Keratinocyte (primary cell): ENCODE measurements at regions not wholly inside any gene's neighbourhood (a gene's known extent, or its start where the extent isn't known, plus 50 kb on each side); places are given as distances from the start of the nearest gene placed in this dataset.

ENCODE experiments used
- DNase-seq: peaks from one replicate; pipeline ENCODE4 v3.0.0-alpha.2; 2011; ENCODE audit warnings: low read depth, missing footprints, low spot score
- FAIRE-seq: peaks from 2 replicates; lab custom pipeline; 2011; peaks lifted over from hg19 to GRCh38; lab: Jason Lieb, UNC
- H2AFZ ChIP-seq: 2 replicates; pipeline ENCODE4 v1.6.0; 2012; ENCODE audit warnings: low read length, control low read depth, inconsistent platforms; ENCODE audit not compliant: control insufficient read depth
- H3K27ac ChIP-seq: 2 replicates; pipeline ENCODE4 v1.5.1; 2011; ENCODE audit warnings: low read length; ENCODE audit not compliant: control insufficient read depth, insufficient read depth
- H3K27me3 ChIP-seq: 3 replicates; pipeline ENCODE4 v1.6.0; 2011; ENCODE audit warnings: low read length; ENCODE audit not compliant: control insufficient read depth, insufficient read depth; ENCODE audit errors: extremely low read depth
- H3K36me3 ChIP-seq, 2 experiments: 2 replicates in 1 of 2; 3 replicates in 1 of 2; pipeline ENCODE4 v1.5.1; 2011; ENCODE audit warnings: low read length in 2 of 2, mild to moderate bottlenecking in 1 of 2; ENCODE audit not compliant: control insufficient read depth in 2 of 2, insufficient read depth in 2 of 2; ENCODE audit errors: extremely low read depth in 1 of 2
- H3K4me1 ChIP-seq: 3 replicates; pipeline ENCODE4 v1.5.1; 2011; ENCODE audit warnings: low read length; ENCODE audit not compliant: control insufficient read depth, insufficient read depth; ENCODE audit errors: extremely low read depth
- H3K4me2 ChIP-seq: 3 replicates; pipeline ENCODE4 v1.6.0; 2011; ENCODE audit warnings: low read depth, low read length; ENCODE audit not compliant: control insufficient read depth, insufficient read depth; ENCODE audit errors: extremely low read depth
- H3K4me3 ChIP-seq, 3 experiments: fragments of 200-600 bp in 1 of 3; sonication (generic) in 1 of 3; 2 replicates in 2 of 3; 3 replicates in 1 of 3; pipeline ENCODE4 v1.5.1; 2011 to 2016; ENCODE audit warnings: low read length in 3 of 3, mild to moderate bottlenecking in 3 of 3, control low read depth in 2 of 3, inconsistent platforms in 1 of 3, low read depth in 1 of 3, mixed read lengths in 1 of 3, mixed run types in 1 of 3, moderate library complexity in 1 of 3; ENCODE audit not compliant: control insufficient read depth in 2 of 3, insufficient read depth in 2 of 3; ENCODE audit errors: extremely low read depth in 1 of 3
- H3K79me2 ChIP-seq: 2 replicates; pipeline ENCODE4 v1.6.0; 2012; ENCODE audit warnings: low read length; ENCODE audit not compliant: control insufficient read depth, insufficient read depth
- H3K9ac ChIP-seq: 3 replicates; pipeline ENCODE4 v1.6.0; 2011; ENCODE audit warnings: low read length; ENCODE audit not compliant: control insufficient read depth, insufficient read depth; ENCODE audit errors: extremely low read depth
- H3K9me1 ChIP-seq: 3 replicates; pipeline ENCODE4 v1.6.0; 2011; ENCODE audit warnings: low read length; ENCODE audit not compliant: control insufficient read depth, insufficient read depth; ENCODE audit errors: extremely low read depth
- H3K9me3 ChIP-seq: 2 replicates; pipeline ENCODE4 v1.5.1; 2012; ENCODE audit warnings: low read depth, low read length; ENCODE audit not compliant: control insufficient read depth
- H4K20me1 ChIP-seq: 3 replicates; pipeline ENCODE4 v1.6.0; 2011; ENCODE audit warnings: low read length; ENCODE audit not compliant: control insufficient read depth, insufficient read depth; ENCODE audit errors: extremely low read depth
- CTCF ChIP-seq, 3 experiments: IDR thresholded peaks in 1 of 3; conservative IDR thresholded peaks in 1 of 3; optimal IDR thresholded peaks in 1 of 3; 2 replicates in 2 of 3; 3 replicates in 1 of 3; pipeline versions ENCODE3 to v1.5.1; 2011; ENCODE audit warnings: low read length in 3 of 3, mild to moderate bottlenecking in 3 of 3, moderate library complexity in 2 of 3, control low read depth in 1 of 3, inconsistent platforms in 1 of 3; ENCODE audit not compliant: insufficient read depth in 2 of 3; ENCODE audit errors: extremely low read depth in 1 of 3
- EZH2 ChIP-seq: IDR thresholded peaks from one replicate; pipeline ENCODE4 v1.6.1; 2012; ENCODE audit warnings: inconsistent platforms, mild to moderate bottlenecking, low read length, moderate library complexity
- dilution Hi-C: fragments of 300-500 bp; cut with MboI; formaldehyde crosslinking; loops from one replicate; pipeline ENCODE4 v1.7.0; 2020; ENCODE audit warnings: low sequenced_read_pairs; ENCODE audit not compliant: extremely low pct_ligation_motif_present

- TF ChIP-seq EZH2 (no peak), CTCF (optimal IDR thresholded peaks at IDR 0.05 in 1 of 3, IDR thresholded peaks at IDR 0.05 in 1 of 3, conservative IDR thresholded peaks at IDR 0.05 in 1 of 3; ENCODE audit: extremely low read depth in 1 of 3, insufficient read depth in 2 of 3, low read length in 3 of 3) (no peak)
- Histone ChIP-seq H3K79me2 (no peaks in the 10 kb centered on the region), H3K4me3 (no peak overlapping the region), H3K9me3 (no peaks in the 10 kb centered on the region), H3K27ac (no peak overlapping the region), H3K4me2 (no peak overlapping the region), H4K20me1 (no peaks in the 10 kb centered on the region), H3K4me1 (no peaks in the 10 kb centered on the region), H3K27me3 (no peaks in the 10 kb centered on the region), H2AFZ (no peak overlapping the region), H3K9ac (no peak overlapping the region), H3K36me3 (no peaks in the 10 kb centered on the region), H3K9me1 (no peaks in the 10 kb centered on the region)
- no peak for FAIRE-seq
- dilution Hi-C loops: no loop called here
- no peak for DNase-seq
These were observed 142.7 kb upstream of the PAQR3 start for GRCh38 chr4:79081973-79082372.

- DNase-seq (no peak), FAIRE-seq (no peak)
- Histone ChIP-seq H3K27me3 (no peaks in the 10 kb centered on the region), H3K9me1 (no peaks in the 10 kb centered on the region), H3K79me2 (no peaks in the 10 kb centered on the region), H3K9ac (no peak overlapping the region), H3K4me3 (no peak overlapping the region), H3K4me1 (no peaks in the 10 kb centered on the region), H2AFZ (no peak overlapping the region), H3K27ac (no peak overlapping the region), H3K4me2 (no peak overlapping the region), H4K20me1 (no peaks in the 10 kb centered on the region), H3K36me3 (no peaks in the 10 kb centered on the region), H3K9me3 (no peaks in the 10 kb centered on the region)
- TF ChIP-seq CTCF (optimal IDR thresholded peaks at IDR 0.05 in 1 of 3, IDR thresholded peaks at IDR 0.05 in 1 of 3, conservative IDR thresholded peaks at IDR 0.05 in 1 of 3; ENCODE audit: extremely low read depth in 1 of 3, insufficient read depth in 2 of 3, low read length in 3 of 3) (no peak), EZH2 (no peak)
- dilution Hi-C loops: no loop called here
These were observed 139.1 kb upstream of the PAQR3 start for GRCh38 chr4:79078339-79078738.
